Hippocampal formation (tissue), 2 donors: ENCODE measurements at regions not wholly inside any gene's neighbourhood (a gene's known extent, or its start where the extent isn't known, plus 50 kb on each side); places are given as distances from the start of the nearest gene placed in this dataset.
"Not testable (repeated sequence)": the region's sequence is repeated elsewhere in the genome, so short reads cannot be mapped to it uniquely, and the experiment has no call there.

ENCODE experiments used
- DNase-seq, 2 donors: peaks; one replicate each; lab custom pipeline; 2025; lab: John Stamatoyannopoulos, UW

GRCh38 chr12:88714263-88714882 lies 134.1 kb upstream of the KITLG start:
- not testable (repeated sequence) for DNase-seq

DNA sequence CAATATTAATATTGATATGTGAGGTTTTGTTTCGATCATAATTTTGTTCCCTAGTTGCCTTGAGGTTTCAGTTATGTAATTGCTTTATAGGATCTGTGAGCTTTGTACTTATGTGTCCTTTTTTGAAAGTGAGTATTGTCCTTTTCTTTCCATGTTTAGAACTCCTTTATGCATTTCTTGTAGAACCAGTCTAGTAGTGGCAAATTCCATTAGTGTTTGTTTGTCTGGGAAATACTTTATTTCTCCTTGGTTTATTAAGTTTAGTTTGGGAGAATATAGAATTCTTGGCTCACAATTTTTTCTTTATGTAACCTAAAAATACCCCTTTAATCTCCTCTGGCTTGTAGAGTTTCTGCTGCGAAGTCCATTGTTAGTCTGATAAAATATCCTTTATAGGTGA lies 127.5 kb upstream of the KITLG start:
- no peak for DNase-seq

DNA sequence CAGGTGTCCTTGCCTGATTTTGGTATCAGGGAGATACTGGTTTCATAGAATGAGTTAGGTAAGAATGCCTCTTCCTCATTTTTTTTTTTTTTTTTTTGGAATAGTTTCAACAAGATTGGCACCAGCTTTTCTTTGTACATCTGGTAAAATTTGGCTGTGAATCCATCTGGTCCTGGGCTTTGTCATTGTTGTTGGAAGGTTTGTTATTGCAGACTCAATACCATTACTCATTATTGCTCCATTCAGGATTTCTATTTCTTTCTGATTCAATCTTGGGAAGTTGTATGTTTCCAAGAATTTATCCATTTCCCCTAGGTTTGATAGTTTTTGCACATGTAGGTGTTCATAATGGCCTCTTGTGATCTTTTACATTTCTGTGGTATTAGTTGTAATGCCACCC lies 126.0 kb upstream of the KITLG start:
- DNase-seq, result no peak

- DNase-seq, result no peak
These were observed 123.5 kb upstream of the KITLG start for GRCh38 chr12:88703790-88704189.

GRCh38 chr12:88698471-88698870 lies 118.2 kb upstream of the KITLG start:
- DNase-seq, result no peak

GRCh38 chr12:88693837-88694445 lies 113.7 kb upstream of the KITLG start:
- no peak for DNase-seq

- no peak for DNase-seq
These were observed 111.5 kb upstream of the KITLG start for GRCh38 chr12:88691811-88692210.

DNA sequence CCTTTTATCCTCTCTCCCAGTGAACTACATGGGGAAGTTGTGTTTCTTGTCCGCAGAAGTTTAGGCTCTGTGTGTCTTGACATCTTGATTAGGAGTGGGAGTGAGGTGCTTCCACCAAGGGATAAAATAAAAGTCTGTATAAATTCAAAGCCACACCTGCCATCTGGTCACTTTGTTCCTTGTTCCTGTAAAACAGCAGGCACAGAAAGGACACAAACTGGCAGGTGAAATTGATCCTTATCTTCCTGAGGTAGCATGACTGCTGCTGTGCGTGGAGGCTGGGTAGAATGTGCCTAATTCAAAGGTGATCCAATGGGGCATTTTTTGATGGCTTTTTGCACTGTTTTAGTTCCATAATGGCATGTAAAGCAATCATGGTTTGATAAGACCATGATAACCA lies 104.3 kb upstream of the KITLG start:
- DNase-seq, result no peak

DNA sequence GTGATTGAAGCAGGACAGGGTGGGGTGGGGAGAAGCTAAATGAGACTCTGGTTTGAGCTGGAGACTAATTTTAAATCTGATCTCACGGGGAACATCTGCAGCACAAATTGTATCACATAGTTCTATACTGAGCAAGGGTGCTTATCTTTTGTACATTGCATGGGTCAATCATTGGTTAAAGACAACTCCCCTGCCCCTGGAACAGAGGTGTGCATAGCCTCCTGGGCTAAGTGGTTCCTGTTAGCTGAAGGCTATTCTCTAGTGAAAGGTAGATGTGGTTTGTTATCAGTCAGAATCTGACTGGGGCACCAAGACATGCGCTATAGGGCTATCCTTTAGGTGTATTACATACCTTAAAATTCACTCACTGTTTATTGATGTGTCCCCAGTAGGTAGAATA lies 103.9 kb upstream of the KITLG start:
- no peak for DNase-seq

DNA sequence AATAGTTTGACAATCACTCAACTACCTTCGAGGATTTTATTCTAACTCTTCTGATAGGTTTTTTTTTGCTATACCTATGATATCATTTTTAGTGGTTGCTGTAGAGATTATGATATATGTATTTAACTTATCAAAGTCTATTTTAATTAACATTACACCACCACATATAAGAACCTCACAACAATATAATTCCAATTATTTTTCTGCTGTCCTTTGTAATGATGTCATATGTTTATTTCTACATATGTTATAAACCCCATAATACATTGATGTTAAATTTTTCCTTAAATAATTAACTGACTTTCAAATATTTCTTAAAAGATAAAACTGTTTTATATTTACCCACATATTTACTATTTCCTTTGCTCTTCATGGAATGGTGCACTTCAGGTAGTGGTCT lies 103.4 kb upstream of the KITLG start:
- no peak for DNase-seq

- no peak for DNase-seq
These were observed 101.0 kb upstream of the KITLG start for GRCh38 chr12:88681271-88681670.

DNA sequence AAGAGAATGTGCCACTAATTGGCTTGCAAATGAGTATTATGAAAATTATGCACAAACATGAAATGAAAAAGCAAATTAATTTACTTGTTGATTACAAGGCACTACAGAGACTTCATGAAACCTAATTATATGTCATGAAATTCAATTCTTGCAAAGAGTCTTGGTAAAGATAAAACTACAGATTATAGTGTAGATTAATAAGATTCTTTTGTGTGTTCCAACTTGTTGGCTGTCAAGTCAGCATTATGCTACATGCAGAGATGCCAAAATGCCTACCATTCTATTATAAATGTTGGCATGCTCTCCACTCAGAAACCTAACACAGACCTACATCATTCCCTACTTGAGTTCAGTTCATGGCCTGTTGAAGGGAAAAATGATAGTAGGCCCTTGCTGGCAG lies 97.2 kb upstream of the KITLG start:
- DNase-seq, result no peak

GRCh38 chr12:88667615-88668014 lies 87.3 kb upstream of the KITLG start:
- DNase-seq, result not testable (repeated sequence)

DNA sequence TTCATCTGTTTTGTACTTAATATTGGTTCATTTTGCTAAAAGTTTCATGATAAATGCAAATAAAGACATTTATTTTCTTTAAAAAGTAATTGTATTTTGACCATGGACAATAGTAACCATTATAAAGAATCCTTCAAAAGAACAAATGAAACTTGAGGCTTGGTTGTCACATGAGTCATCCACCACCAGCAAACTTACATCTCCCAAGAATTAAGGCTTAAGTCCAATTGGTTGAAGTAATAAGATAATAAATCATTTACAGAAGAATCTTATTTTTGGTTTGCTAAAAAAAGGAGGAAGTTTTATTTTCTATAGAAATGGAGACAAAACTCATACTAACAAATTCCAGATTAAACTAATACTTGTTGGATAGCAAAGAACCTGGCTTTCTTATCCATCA lies 84.8 kb upstream of the KITLG start:
- no peak for DNase-seq

DNA sequence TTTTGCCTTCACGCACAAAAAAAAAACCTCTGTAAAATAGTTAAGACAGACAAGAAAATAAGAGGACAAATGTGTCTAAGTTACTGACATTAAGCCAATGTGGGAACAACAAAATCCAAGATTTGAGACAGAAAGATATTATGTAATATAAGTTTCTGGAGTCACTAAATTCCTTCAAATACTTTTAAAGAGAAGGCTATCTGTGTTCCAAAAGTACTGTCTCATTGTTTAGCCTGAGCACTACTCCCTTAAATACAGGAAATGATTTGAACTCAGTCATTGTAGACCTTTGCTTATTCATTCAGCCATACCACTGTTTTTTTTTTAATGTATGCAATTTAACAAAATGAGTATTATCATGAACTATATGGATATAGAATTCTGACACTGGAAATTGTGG lies 82.7 kb upstream of the KITLG start:
- DNase-seq, result no peak

GRCh38 chr12:88662093-88662492 lies 81.8 kb upstream of the KITLG start:
- no peak for DNase-seq

- DNase-seq, result no peak
These were observed 77.7 kb upstream of the KITLG start for GRCh38 chr12:88658009-88658408.

- no peak for DNase-seq
These were observed 70.4 kb upstream of the KITLG start for GRCh38 chr12:88650715-88651114.

DNA sequence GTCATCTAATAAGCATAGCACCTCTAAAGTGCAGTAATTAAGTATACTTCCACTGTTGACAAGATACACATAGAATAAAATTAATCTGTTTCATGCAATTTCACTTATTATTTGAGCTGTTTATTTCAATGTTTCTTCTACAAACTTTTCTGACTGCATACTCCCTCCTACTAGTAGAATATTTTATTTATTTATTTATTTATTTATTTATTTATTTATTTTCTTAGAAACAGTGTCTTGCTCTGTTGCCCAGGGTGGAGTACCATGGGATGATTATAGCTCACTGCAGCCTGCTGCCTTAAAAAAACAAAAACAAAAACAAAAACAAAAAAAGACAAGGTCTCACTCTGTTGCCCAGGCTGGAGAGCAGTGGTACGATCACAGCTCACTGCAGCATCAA lies 68.4 kb upstream of the KITLG start:
- no peak for DNase-seq

- no peak for DNase-seq
These were observed 66.6 kb upstream of the KITLG start for GRCh38 chr12:88646824-88647223.

GRCh38 chr12:88645816-88646215 lies 65.5 kb upstream of the KITLG start:
- no peak for DNase-seq

DNA sequence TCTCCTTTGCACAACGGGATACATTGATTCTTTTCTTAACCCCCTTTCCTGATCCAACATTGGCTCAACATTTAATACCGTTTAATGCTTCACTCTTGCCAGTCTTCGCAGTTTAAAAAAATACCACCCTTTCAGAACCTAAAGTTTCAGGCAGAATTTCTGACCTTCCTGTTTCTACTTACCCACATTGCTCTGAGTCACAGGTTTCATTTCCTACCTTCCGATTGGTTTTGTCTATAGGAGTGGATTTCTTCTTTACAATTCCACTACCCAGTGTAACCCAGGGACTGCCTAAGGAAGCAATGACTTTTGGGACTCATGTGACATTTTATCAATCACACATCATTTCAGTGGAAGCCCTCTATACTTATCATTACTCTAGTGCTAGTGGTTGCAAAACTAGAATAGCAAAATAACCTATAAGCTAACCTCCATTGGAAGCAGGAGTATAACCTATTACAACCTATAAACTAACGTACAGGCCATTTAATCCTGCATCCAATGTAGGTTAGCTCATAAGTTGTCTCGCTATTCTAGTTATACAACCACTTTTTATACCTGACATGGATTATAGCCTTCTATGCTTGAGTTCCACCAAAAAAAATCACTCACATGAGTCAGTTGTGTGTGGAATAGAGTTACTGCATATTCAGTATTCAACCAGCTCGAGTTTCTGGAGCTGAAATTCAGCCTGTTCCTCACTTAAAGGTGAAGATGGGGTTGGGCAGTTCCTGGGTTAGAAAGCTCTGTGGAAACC lies 64.9 kb upstream of the KITLG start:
- no peak for DNase-seq

GRCh38 chr12:88643685-88644084 lies 63.4 kb upstream of the KITLG start:
- DNase-seq, result no peak
